ENCODE measurements at regions not wholly inside any gene's neighbourhood (a gene's known extent, or its start where the extent isn't known, plus 50 kb on each side); places are given as distances from the start of the nearest gene placed in this dataset.

- Histone ChIP-seq H3K4me3 (ENCODE audit: low read length) (no peak overlapping the region), H3K4me1 (ENCODE audit: insufficient read depth, low read length) (no peaks in the 10 kb centered on the region), H2AFZ (ENCODE audit: low read depth, low read length) (no peak overlapping the region), H3K27me3 (ENCODE audit: insufficient read depth, low read length) (no peaks in the 10 kb centered on the region), H3K36me3 (ENCODE audit: insufficient read depth, low read length) (no peaks in the 10 kb centered on the region), H3K9me3 (ENCODE audit: low read length) (no peaks in the 10 kb centered on the region)
These were observed 50.6 kb upstream of the YWHAQ start for GRCh38 chr2:9681427-9681817.

GRCh38 chr2:9685637-9686036 lies 54.8 kb upstream of the YWHAQ start:
- H3K9me3 ChIP-seq (ENCODE audit: low read length), result no peaks in the 10 kb centered on the region
- peaks cover 6% of the 10 kb centered on the region for H3K4me1 ChIP-seq (ENCODE audit: insufficient read depth, low read length)
- H3K4me3 ChIP-seq (ENCODE audit: low read length), result no peak overlapping the region
- H2AFZ ChIP-seq (ENCODE audit: low read depth, low read length), result no peak overlapping the region
- no peaks in the 10 kb centered on the region for H3K36me3 ChIP-seq (ENCODE audit: insufficient read depth, low read length)
- peaks cover 2% of the 10 kb centered on the region for H3K27me3 ChIP-seq (ENCODE audit: insufficient read depth, low read length)

GRCh38 chr2:9686061-9686460 lies 55.3 kb upstream of the YWHAQ start:
- Histone ChIP-seq H3K4me1 (ENCODE audit: insufficient read depth, low read length) (peaks cover 6% of the 10 kb centered on the region), H3K9me3 (ENCODE audit: low read length) (no peaks in the 10 kb centered on the region), H3K4me3 (ENCODE audit: low read length) (no peak overlapping the region), H3K36me3 (ENCODE audit: insufficient read depth, low read length) (no peaks in the 10 kb centered on the region), H3K27me3 (ENCODE audit: insufficient read depth, low read length) (peaks cover 2% of the 10 kb centered on the region), H2AFZ (ENCODE audit: low read depth, low read length) (no peak overlapping the region)

GRCh38 chr2:9690252-9690651 lies 59.5 kb upstream of the YWHAQ start:
- H3K4me3 ChIP-seq (ENCODE audit: low read length), result no peak overlapping the region
- no peaks in the 10 kb centered on the region for H3K9me3 ChIP-seq (ENCODE audit: low read length)
- H3K4me1 ChIP-seq (ENCODE audit: insufficient read depth, low read length), result peaks cover 6% of the 10 kb centered on the region
- no peak overlapping the region for H2AFZ ChIP-seq (ENCODE audit: low read depth, low read length)
- no peaks in the 10 kb centered on the region for H3K36me3 ChIP-seq (ENCODE audit: insufficient read depth, low read length)
- H3K27me3 ChIP-seq (ENCODE audit: insufficient read depth, low read length), result peaks cover 2% of the 10 kb centered on the region

- H3K4me1 ChIP-seq (ENCODE audit: insufficient read depth, low read length), result peaks cover 6% of the 10 kb centered on the region
- no peaks in the 10 kb centered on the region for H3K9me3 ChIP-seq (ENCODE audit: low read length)
- H2AFZ ChIP-seq (ENCODE audit: low read depth, low read length), result no peak overlapping the region
These were observed 60.1 kb upstream of the YWHAQ start for GRCh38 chr2:9690716-9691498.

GRCh38 chr2:9692456-9693195 lies 61.8 kb upstream of the YWHAQ start:
- no peaks in the 10 kb centered on the region for H3K9me3 ChIP-seq (ENCODE audit: low read length)
- no peak overlapping the region for H3K4me3 ChIP-seq (ENCODE audit: low read length)
- peaks cover 2% of the 10 kb centered on the region for H3K27me3 ChIP-seq (ENCODE audit: insufficient read depth, low read length)
- no peak overlapping the region for H2AFZ ChIP-seq (ENCODE audit: low read depth, low read length)
- H3K36me3 ChIP-seq (ENCODE audit: insufficient read depth, low read length), result no peaks in the 10 kb centered on the region
- H3K4me1 ChIP-seq (ENCODE audit: insufficient read depth, low read length), result no peaks in the 10 kb centered on the region

More at GRCh38 chr2:9690716-9691498, 60.1 kb upstream of the YWHAQ start:
- H3K4me3 ChIP-seq (ENCODE audit: low read length), result no peak overlapping the region
- no peaks in the 10 kb centered on the region for H3K36me3 ChIP-seq (ENCODE audit: insufficient read depth, low read length)
- peaks cover 2% of the 10 kb centered on the region for H3K27me3 ChIP-seq (ENCODE audit: insufficient read depth, low read length)

GRCh38 chr2:9693196-9693491 lies 62.3 kb upstream of the YWHAQ start:
- H3K9me3 ChIP-seq (ENCODE audit: low read length), result peaks cover 2% of the 10 kb centered on the region
- H3K4me3 ChIP-seq (ENCODE audit: low read length), result no peak overlapping the region
- peaks cover 2% of the 10 kb centered on the region for H3K27me3 ChIP-seq (ENCODE audit: insufficient read depth, low read length)
- H2AFZ ChIP-seq (ENCODE audit: low read depth, low read length), result no peak overlapping the region
- H3K36me3 ChIP-seq (ENCODE audit: insufficient read depth, low read length), result no peaks in the 10 kb centered on the region
- H3K4me1 ChIP-seq (ENCODE audit: insufficient read depth, low read length), result no peaks in the 10 kb centered on the region

- Histone ChIP-seq H3K4me1 (ENCODE audit: insufficient read depth, low read length) (no peaks in the 10 kb centered on the region), H3K4me3 (ENCODE audit: low read length) (no peak overlapping the region), H3K27me3 (ENCODE audit: insufficient read depth, low read length) (peaks cover 2% of the 10 kb centered on the region), H3K9me3 (ENCODE audit: low read length) (peaks cover 2% of the 10 kb centered on the region), H3K36me3 (ENCODE audit: insufficient read depth, low read length) (no peaks in the 10 kb centered on the region), H2AFZ (ENCODE audit: low read depth, low read length) (no peak overlapping the region)
These were observed 62.8 kb upstream of the YWHAQ start for GRCh38 chr2:9693646-9694045.

- H3K27me3 ChIP-seq (ENCODE audit: insufficient read depth, low read length), result no peaks in the 10 kb centered on the region
- peaks cover 2% of the 10 kb centered on the region for H3K9me3 ChIP-seq (ENCODE audit: low read length)
- H3K4me1 ChIP-seq (ENCODE audit: insufficient read depth, low read length), result no peaks in the 10 kb centered on the region
- H3K36me3 ChIP-seq (ENCODE audit: insufficient read depth, low read length), result no peaks in the 10 kb centered on the region
- H3K4me3 ChIP-seq (ENCODE audit: low read length), result no peak overlapping the region
- no peak overlapping the region for H2AFZ ChIP-seq (ENCODE audit: low read depth, low read length)
These were observed 64.0 kb upstream of the YWHAQ start for GRCh38 chr2:9694661-9695234.

GRCh38 chr2:9695941-9696340 lies 65.1 kb upstream of the YWHAQ start:
- Histone ChIP-seq H3K9me3 (ENCODE audit: low read length) (peaks cover 2% of the 10 kb centered on the region), H3K4me1 (ENCODE audit: insufficient read depth, low read length) (no peaks in the 10 kb centered on the region), H2AFZ (ENCODE audit: low read depth, low read length) (no peak overlapping the region), H3K36me3 (ENCODE audit: insufficient read depth, low read length) (no peaks in the 10 kb centered on the region), H3K4me3 (ENCODE audit: low read length) (no peak overlapping the region), H3K27me3 (ENCODE audit: insufficient read depth, low read length) (no peaks in the 10 kb centered on the region)

- Histone ChIP-seq H3K4me1 (ENCODE audit: insufficient read depth, low read length) (no peaks in the 10 kb centered on the region), H3K9me3 (ENCODE audit: low read length) (peaks cover 2% of the 10 kb centered on the region), H3K27me3 (ENCODE audit: insufficient read depth, low read length) (no peaks in the 10 kb centered on the region), H3K4me3 (ENCODE audit: low read length) (no peak overlapping the region), H2AFZ (ENCODE audit: low read depth, low read length) (no peak overlapping the region), H3K36me3 (ENCODE audit: insufficient read depth, low read length) (no peaks in the 10 kb centered on the region)
These were observed 65.9 kb upstream of the YWHAQ start for GRCh38 chr2:9696731-9697130.

- Histone ChIP-seq H2AFZ (ENCODE audit: low read depth, low read length) (no peak overlapping the region), H3K36me3 (ENCODE audit: insufficient read depth, low read length) (no peaks in the 10 kb centered on the region), H3K4me1 (ENCODE audit: insufficient read depth, low read length) (no peaks in the 10 kb centered on the region), H3K4me3 (ENCODE audit: low read length) (no peak overlapping the region), H3K27me3 (ENCODE audit: insufficient read depth, low read length) (no peaks in the 10 kb centered on the region), H3K9me3 (ENCODE audit: low read length) (peaks cover 2% of the 10 kb centered on the region)
These were observed 67.1 kb upstream of the YWHAQ start for GRCh38 chr2:9697909-9698308.
